Heart right ventricle (tissue), 16 donors: ENCODE measurements at regions not wholly inside any gene's neighbourhood (a gene's known extent, or its start where the extent isn't known, plus 50 kb on each side); places are given as distances from the start of the nearest gene placed in this dataset.

Experiments used
- ATAC-seq, 8 donors: fragments of 200-7000 bp; cut with Tn5 transposase; one replicate each; pipeline ENCODE4 v1.9.1; 2020; ENCODE audit warnings: mild to moderate bottlenecking in 8 of 8, moderate library complexity in 8 of 8, moderate number of reproducible peaks in 1 of 8
- DNase-seq, 2 donors: peaks; one replicate each; pipeline ENCODE4 v3.0.0-alpha.2; 2020
- H3K27ac ChIP-seq, 10 donors: fragments of 200-600 bp; sonication (generic) in 2 of 10; one replicate each; pipeline versions ENCODE4 v1.5.0 to v1.8.0; 2020 to 2022; ENCODE audit warnings: mild to moderate bottlenecking in 3 of 10
- H3K27me3 ChIP-seq, 7 donors: fragments of 200-600 bp; one replicate each; pipeline ENCODE4 v1.8.0; 2021 to 2022; ENCODE audit warnings: mild to moderate bottlenecking in 2 of 7
- H3K36me3 ChIP-seq, 9 donors: fragments of 200-600 bp; sonication (generic) in 1 of 9; one replicate each; pipeline versions ENCODE4 v1.5.0 to v1.8.0; 2020 to 2022; ENCODE audit warnings: mild to moderate bottlenecking in 2 of 9
- H3K4me1 ChIP-seq, 9 donors: fragments of 200-600 bp; sonication (generic) in 1 of 9; one replicate each; pipeline versions ENCODE4 v1.5.0 to v1.8.0; 2020 to 2022; ENCODE audit warnings: mild to moderate bottlenecking in 4 of 9
- H3K4me3 ChIP-seq, 10 donors: fragments of 200-600 bp; sonication (generic) in 2 of 10; one replicate each; pipeline versions ENCODE4 v1.5.0 to v1.8.0; 2020 to 2022; ENCODE audit warnings: mild to moderate bottlenecking in 7 of 10, moderate library complexity in 2 of 10
- H3K9me3 ChIP-seq, 11 donors: fragments of 200-600 bp in 10 of 11; sonication (generic) in 2 of 11; one replicate each; pipeline versions ENCODE4 v1.5.0 to v1.8.0; 2013 to 2022; ENCODE audit warnings: mild to moderate bottlenecking in 2 of 11, control low read depth in 1 of 11, moderate library complexity in 1 of 11
- WGBS, 2 donors: extraction: QIAGEN DNeasy Blood & Tissue Kit; methylation state at CpG; one replicate each; pipeline ENCODE4 v1.1.7; 2013; ENCODE audit warnings: inconsistent platforms in 1 of 2; 5-methylcytosine and 5-hydroxymethylcytosine counted together
- intact Hi-C, 10 donors: fragments of 100-400 bp; cut with DNase I; formaldehyde crosslinking; loops; one replicate each; pipeline versions ENCODE4 v1.11.1 to v1.14.2; 2022
- TF ChIP-seq, protein P1 (sequence below), 9 donors: fragments of 200-600 bp; sonication (generic) in 2 of 9; IDR thresholded peaks; one replicate each; pipeline versions ENCODE4 v1.5.0 to v1.8.0; 2021 to 2022; ENCODE audit warnings: antibody characterized with exemption in 9 of 9, mild to moderate bottlenecking in 5 of 9, moderate library complexity in 1 of 9
- donor health status: Arrhythmogenic right ventricular cardiomyopathy.
- donor health status: ischemic (EF 13 %, LVEDD 7.1; RV severe dilation, severe dysfunction).
- donor health status: healthy with polysubstance abuse.
- donor health status: DM: no; HTN: yes; CAD: no.
- donor health status: DM: no; HTN: no; CAD: no.
- donor health status: ischemic (EF 25% LVEDD 6.9; RV normal size, moderate dysfunction).
- donor health status: ischemic (EF 25% LVEDD 5.7; RV mildly dilated, moderate dysfunction).
- donor health status: healthy.
- donor health status: DM: yes; HTN: yes; CAD: no.
- donor health status: Ischemic cardiomyopathy.
- donor health status: ischemic (EF 35%, LVEDD 5.7; RV mildly dilated, moderate dysfunction).
- donor health status: nonischemic (EF 11% LVEDD 7.7; RV severe dilation, severe dysfunction).
- donor health status: DM: yes; HTN: yes; CAD: no.
- donor health status: PGD.
- donor health status: ischemic (EF 29% LVEDD 5.4; RV normal size, mild dysfunction).
- donor health status: nonischemic (EF 23%, LVEDD 6.1; RV moderate dilation, normal function).

DNA sequence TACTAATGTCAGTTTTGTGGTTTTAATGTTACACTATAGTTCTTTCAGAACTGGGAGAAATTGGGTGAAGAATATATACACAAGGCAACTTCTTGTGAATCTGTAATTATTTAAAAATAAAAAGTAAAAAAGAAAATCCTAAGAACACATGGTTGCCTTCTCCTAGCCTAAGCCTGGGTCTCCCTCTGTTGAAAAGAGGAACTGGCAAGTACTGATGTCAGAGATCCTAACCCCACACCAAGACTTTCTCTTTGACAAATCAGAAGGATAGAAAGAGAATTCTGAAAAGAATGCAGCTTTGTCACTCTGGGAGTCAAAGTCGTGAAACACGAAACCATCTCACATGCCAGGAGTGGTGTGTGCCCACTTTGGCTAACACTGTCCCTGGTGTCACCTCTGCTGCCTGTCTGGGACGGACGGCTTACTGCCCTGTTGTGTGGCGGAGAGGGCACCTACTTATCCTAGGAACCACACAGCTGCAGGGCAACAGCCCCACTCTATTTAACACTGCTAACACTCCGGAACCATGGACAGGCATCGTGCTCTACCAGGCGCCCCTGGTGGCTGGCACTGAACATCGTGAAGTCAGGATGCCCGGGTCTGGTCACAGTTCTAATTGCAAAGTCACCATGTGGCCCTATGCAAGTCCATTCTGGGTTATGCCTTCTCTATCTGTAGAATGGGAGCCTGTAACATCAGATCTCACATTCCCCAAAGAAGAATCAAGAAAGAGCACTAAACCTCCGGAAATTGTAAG, 108.7 kb upstream of the CD82 start:
- Histone ChIP-seq H3K27me3 (no peaks in the 10 kb centered on the region), H3K4me1 (peaks cover 0 to 27% (median 8%) of the 10 kb centered on the region in 9 donors), H3K27ac (no peak overlapping the region), H3K36me3 (no peaks in the 10 kb centered on the region), H3K9me3 (peaks cover 0 to 13% (median 0%) of the 10 kb centered on the region in 11 donors), H3K4me3 (no peak overlapping the region)
- WGBS, 2 donors: 47 to 49% methylated on average over 11 of the region's 11 CpGs
- TF ChIP-seq, protein P1, sequence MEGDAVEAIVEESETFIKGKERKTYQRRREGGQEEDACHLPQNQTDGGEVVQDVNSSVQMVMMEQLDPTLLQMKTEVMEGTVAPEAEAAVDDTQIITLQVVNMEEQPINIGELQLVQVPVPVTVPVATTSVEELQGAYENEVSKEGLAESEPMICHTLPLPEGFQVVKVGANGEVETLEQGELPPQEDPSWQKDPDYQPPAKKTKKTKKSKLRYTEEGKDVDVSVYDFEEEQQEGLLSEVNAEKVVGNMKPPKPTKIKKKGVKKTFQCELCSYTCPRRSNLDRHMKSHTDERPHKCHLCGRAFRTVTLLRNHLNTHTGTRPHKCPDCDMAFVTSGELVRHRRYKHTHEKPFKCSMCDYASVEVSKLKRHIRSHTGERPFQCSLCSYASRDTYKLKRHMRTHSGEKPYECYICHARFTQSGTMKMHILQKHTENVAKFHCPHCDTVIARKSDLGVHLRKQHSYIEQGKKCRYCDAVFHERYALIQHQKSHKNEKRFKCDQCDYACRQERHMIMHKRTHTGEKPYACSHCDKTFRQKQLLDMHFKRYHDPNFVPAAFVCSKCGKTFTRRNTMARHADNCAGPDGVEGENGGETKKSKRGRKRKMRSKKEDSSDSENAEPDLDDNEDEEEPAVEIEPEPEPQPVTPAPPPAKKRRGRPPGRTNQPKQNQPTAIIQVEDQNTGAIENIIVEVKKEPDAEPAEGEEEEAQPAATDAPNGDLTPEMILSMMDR (IDR thresholded peaks at IDR 0.05): peak in 7 of 9 donors; percentile 10 to 52 (median 41)
- intact Hi-C loops: loop anchor here in 1 of 10 donors (10.0 kb wide), 1 partner anchor 92 kb away; no protein-coding TSS in a partner anchor
- ATAC-seq (peak in 6 of 8 donors; percentile 17 to 77 (median 58)), DNase-seq (no peak)

DNA sequence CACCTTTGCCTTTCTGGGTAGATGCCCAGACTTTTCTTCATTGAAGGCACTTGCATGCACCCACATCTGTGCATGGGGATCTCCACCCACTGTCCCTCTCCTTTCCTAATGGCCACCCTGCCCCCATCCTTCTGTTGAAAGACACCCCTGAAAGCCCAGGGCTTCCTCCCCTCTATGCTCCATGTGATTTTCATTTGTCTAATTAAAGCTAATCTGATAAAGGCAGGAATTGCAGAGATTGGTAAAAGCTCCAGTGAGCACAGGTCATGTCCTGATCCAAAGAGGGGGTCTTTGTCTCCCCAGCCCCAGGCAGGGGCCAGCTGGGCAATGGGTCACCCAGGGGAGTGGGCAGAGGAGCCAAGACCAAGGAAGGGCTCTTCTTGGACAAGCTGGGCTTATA, 107.6 kb upstream of the CD82 start:
- TF ChIP-seq, protein P1 (IDR thresholded peaks at IDR 0.05): no peak
- intact Hi-C loops: loop anchor here in 1 of 10 donors (10.0 kb wide), 1 partner anchor 93 kb away; no protein-coding TSS in a partner anchor

DNA sequence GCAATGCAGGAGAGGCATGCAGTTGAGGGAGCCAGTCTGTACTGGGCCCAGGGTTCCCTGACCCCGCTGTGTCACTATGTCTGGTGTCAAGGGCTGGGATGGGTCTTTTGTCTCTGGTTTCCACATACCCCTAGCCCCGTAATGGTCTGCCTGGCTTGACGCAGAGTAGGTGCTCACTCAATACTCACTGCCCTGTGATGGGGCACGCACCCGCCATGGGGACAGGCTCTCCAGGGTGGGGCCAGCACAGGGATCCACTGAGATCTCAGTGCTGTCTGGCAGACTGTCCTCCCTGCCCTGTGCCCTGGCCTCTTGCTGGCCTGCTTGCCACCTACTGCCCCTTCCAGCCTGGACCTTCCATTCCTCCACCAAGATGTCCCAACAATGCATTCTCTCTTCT, 101.7 kb upstream of the CD82 start:
- H3K9me3 ChIP-seq: peaks cover 0 to 28% (median 0%) of the 10 kb centered on the region in 11 donors
- no peak for DNase-seq
- 97 to 100% methylated on average over 5 of the region's 5 CpGs for WGBS, 2 donors
- TF ChIP-seq, protein P1 (IDR thresholded peaks at IDR 0.05): no peak
- intact Hi-C loops: no loop called here
- ATAC-seq: no peak
- no peak overlapping the region for H3K27ac ChIP-seq
- H3K36me3 ChIP-seq: no peaks in the 10 kb centered on the region
- peaks cover 0 to 4% (median 0%) of the 10 kb centered on the region in 9 donors for H3K4me1 ChIP-seq
- no peak overlapping the region for H3K4me3 ChIP-seq
- no peaks in the 10 kb centered on the region for H3K27me3 ChIP-seq

More for the DNA sequence above, 107.6 kb upstream of the CD82 start:
- H3K4me1 ChIP-seq: peaks cover 0 to 17% (median 7%) of the 10 kb centered on the region in 9 donors
- no peaks in the 10 kb centered on the region for H3K27me3 ChIP-seq
- H3K4me3 ChIP-seq: no peak overlapping the region
- DNase-seq: no peak
- H3K27ac ChIP-seq: no peak overlapping the region
- peaks cover 0 to 13% (median 0%) of the 10 kb centered on the region in 11 donors for H3K9me3 ChIP-seq
- no peak for ATAC-seq
- no peaks in the 10 kb centered on the region for H3K36me3 ChIP-seq

DNA sequence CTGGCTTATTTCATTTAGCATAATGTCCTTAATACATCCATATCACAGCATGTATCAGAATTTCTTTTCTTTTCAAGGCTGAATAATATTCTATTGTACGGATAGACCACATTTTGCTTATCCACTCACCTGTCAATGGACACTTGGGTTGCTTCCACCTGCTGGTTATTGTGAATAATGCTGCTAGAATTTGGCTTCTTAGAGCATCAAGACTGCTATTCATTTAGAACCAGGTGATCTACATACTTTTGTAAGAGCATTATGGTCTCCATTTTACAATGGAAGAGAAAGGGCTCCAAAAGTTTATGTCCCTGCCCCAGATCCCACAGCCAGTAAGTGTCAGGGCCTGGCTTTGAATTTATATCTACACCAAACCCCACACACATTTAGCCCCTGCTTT, 100.7 kb upstream of the CD82 start:
- peaks cover 0 to 5% (median 0%) of the 10 kb centered on the region in 9 donors for H3K4me1 ChIP-seq
- TF ChIP-seq, protein P1 (IDR thresholded peaks at IDR 0.05): no peak
- WGBS, 2 donors: 92 to 97% methylated on average over 1 of the region's 1 CpG
- peaks cover 0 to 28% (median 0%) of the 10 kb centered on the region in 11 donors for H3K9me3 ChIP-seq
- no peak overlapping the region for H3K27ac ChIP-seq
- intact Hi-C loops: no loop called here
- no peak for DNase-seq
- no peak overlapping the region for H3K4me3 ChIP-seq
- H3K27me3 ChIP-seq: no peaks in the 10 kb centered on the region
- no peak for ATAC-seq
- no peaks in the 10 kb centered on the region for H3K36me3 ChIP-seq
